Lung (tissue), 11 donors: ENCODE measurements at regions not wholly inside any gene's neighbourhood (a gene's known extent, or its start where the extent isn't known, plus 50 kb on each side); places are given as distances from the start of the nearest gene placed in this dataset.
A peak's percentile ranks its signal among the peaks of the same experiment; 100 is the strongest.

Experiments
- ATAC-seq: fragments of 200-7000 bp; cut with Tn5 transposase; one replicate; pipeline ENCODE4 v1.9.1; 2020; ENCODE audit warnings: moderate number of reproducible peaks; ENCODE audit not compliant: insufficient read depth, low FRiP score
- DNase-seq, 3 donors: peaks; one replicate each; pipeline ENCODE4 v3.0.0-alpha.2; 2013 to 2017
- H3K27ac ChIP-seq, 2 donors: one replicate each; pipeline ENCODE4 v1.5.1; 2013; ENCODE audit warnings: mild to moderate bottlenecking in 2 of 2, moderate library complexity in 2 of 2, control low read depth in 1 of 2, inconsistent platforms in 1 of 2, low read depth in 1 of 2, low read length in 1 of 2
- H3K27me3 ChIP-seq, 3 donors: one replicate each; pipeline ENCODE4 v1.5.1; 2013; ENCODE audit warnings: low read length in 2 of 3; ENCODE audit not compliant: control insufficient read depth in 3 of 3, insufficient read depth in 3 of 3
- H3K36me3 ChIP-seq, 4 donors: one replicate each; pipeline ENCODE4 v1.5.1; 2013; ENCODE audit warnings: low read length in 4 of 4, mild to moderate bottlenecking in 1 of 4, moderate library complexity in 1 of 4; ENCODE audit not compliant: control insufficient read depth in 4 of 4, insufficient read depth in 4 of 4
- H3K4me1 ChIP-seq, 5 donors: one replicate each; pipeline ENCODE4 v1.5.1; 2013; ENCODE audit warnings: low read length in 5 of 5, mild to moderate bottlenecking in 2 of 5, moderate library complexity in 1 of 5; ENCODE audit not compliant: control insufficient read depth in 5 of 5, insufficient read depth in 5 of 5
- H3K4me3 ChIP-seq: one replicate; pipeline ENCODE4 v1.5.1; 2013; ENCODE audit warnings: mild to moderate bottlenecking, control low read depth, moderate library complexity
- H3K9ac ChIP-seq, 2 donors: one replicate each; pipeline ENCODE4 v1.5.1; 2013; ENCODE audit warnings: low read length in 2 of 2, control low read depth in 1 of 2; ENCODE audit not compliant: insufficient read depth in 1 of 2
- H3K9me3 ChIP-seq, 4 donors: one replicate each; pipeline ENCODE4 v1.5.1; 2013; ENCODE audit warnings: low read length in 3 of 4, mild to moderate bottlenecking in 1 of 4, moderate library complexity in 1 of 4; ENCODE audit not compliant: control insufficient read depth in 4 of 4, insufficient read depth in 3 of 4
- WGBS, 2 donors: extraction: QIAGEN DNeasy Blood & Tissue Kit; methylation state at CpG; one replicate each; pipeline ENCODE4 v1.1.7; 2013; 5-methylcytosine and 5-hydroxymethylcytosine counted together
- TF ChIP-seq, protein P1 (sequence below): IDR thresholded peaks from 2 replicates; pipeline ENCODE4 v1.5.1; 2012; ENCODE audit warnings: mild to moderate bottlenecking; ENCODE audit errors: control extremely low read depth, extremely low read depth
- donor health status: control.
- donor health status: control.
- donor health status: Bipolar disorder and iron deficiency.
- donor health status: healthy.
- donor health status: DM: yes; HTN: yes; CAD: no.

DNA sequence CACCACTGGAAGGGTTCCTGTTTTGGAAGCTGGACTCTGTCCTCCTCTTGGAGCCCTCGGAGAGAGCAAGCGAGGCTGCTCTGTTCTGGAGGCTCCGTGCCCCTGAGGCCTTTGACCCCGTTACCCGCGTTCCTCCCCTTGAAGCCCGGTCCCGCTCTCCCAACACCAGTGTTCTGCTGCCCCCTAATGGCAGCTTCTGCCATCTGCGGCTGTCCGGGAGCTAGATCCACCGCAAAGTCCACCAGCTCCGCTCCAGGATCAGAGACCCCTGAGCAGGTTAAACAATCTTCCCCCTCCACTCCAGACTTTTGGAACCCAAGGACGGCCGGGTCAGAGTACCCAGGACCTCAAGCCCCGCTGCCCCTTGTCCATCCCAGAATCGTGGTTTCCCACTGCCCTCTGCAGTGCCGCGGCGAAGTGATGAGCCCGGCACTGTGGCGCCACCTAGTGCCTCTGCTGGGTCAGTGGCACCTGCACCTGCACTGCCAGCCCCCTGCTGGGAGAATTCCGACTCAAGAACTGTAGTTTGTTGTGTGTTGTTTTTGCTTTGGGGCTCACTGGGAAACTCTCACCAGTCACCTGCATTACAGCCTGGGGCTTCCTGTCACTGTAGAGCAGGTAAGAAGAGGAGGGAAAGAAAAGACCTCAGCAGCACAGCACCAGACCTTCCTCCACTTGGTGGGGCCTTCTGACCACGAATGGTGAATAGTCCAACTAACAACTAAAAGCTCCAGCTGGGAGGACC lies 63.5 kb upstream of the NFASC start:
- H3K4me1 ChIP-seq = peaks cover 0 to 7% (median 0%) of the 10 kb centered on the region in 5 donors
- no peak overlapping the region for H3K4me3 ChIP-seq
- H3K27me3 ChIP-seq = peaks cover 0 to 4% (median 0%) of the 10 kb centered on the region in 3 donors
- H3K27ac ChIP-seq = no peak overlapping the region
- 5 to 6% methylated on average over 23 of the region's 23 CpGs for WGBS, 2 donors
- no peaks in the 10 kb centered on the region for H3K9me3 ChIP-seq
- TF ChIP-seq, protein P1, sequence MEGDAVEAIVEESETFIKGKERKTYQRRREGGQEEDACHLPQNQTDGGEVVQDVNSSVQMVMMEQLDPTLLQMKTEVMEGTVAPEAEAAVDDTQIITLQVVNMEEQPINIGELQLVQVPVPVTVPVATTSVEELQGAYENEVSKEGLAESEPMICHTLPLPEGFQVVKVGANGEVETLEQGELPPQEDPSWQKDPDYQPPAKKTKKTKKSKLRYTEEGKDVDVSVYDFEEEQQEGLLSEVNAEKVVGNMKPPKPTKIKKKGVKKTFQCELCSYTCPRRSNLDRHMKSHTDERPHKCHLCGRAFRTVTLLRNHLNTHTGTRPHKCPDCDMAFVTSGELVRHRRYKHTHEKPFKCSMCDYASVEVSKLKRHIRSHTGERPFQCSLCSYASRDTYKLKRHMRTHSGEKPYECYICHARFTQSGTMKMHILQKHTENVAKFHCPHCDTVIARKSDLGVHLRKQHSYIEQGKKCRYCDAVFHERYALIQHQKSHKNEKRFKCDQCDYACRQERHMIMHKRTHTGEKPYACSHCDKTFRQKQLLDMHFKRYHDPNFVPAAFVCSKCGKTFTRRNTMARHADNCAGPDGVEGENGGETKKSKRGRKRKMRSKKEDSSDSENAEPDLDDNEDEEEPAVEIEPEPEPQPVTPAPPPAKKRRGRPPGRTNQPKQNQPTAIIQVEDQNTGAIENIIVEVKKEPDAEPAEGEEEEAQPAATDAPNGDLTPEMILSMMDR = peak; percentile 62
- DNase-seq = peak; percentile 75 to 80 (median 78)
- H3K36me3 ChIP-seq = no peaks in the 10 kb centered on the region
- no peak overlapping the region for H3K9ac ChIP-seq
- ATAC-seq = peak; percentile 93

DNA sequence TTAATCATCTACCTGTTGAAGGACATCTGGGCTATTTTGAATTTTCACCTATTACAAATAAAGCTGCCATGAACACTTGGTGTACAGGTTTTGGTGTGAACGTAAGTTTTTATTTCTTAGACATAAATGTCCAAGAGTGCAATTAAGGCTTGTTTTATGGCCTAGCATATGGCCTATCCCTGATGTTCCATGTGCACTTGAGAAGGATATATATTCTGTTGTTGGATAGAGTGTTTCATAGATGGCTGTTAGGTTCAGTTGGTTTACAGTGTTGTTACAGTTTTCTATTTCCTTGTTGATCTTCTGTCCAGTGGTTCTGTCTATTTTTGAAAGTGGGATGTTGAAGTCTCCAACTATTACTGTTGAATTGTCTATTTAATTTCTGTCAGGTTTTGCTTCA lies 61.2 kb upstream of the NFASC start:
- Histone ChIP-seq H3K4me3 (no peak overlapping the region), H3K9me3 (no peaks in the 10 kb centered on the region), H3K27me3 (peaks cover 0 to 4% (median 0%) of the 10 kb centered on the region in 3 donors), H3K27ac (no peak overlapping the region), H3K4me1 (peaks cover 0 to 8% (median 0%) of the 10 kb centered on the region in 5 donors), H3K9ac (no peak overlapping the region), H3K36me3 (no peaks in the 10 kb centered on the region)
- 89% methylated on average over 1 of the region's 1 CpG for WGBS, 2 donors
- DNase-seq (no peak), ATAC-seq (no peak)
- TF ChIP-seq, protein P1 = no peak

- DNase-seq (no peak), ATAC-seq (no peak)
- no peaks in the 10 kb centered on the region for H3K36me3 ChIP-seq
- H3K27ac ChIP-seq = no peak overlapping the region
- H3K9me3 ChIP-seq = peaks cover 0 to 2% (median 0%) of the 10 kb centered on the region in 4 donors
- H3K4me3 ChIP-seq = no peak overlapping the region
- TF ChIP-seq, protein P1 = no peak
- peaks cover 0 to 8% (median 0%) of the 10 kb centered on the region in 5 donors for H3K4me1 ChIP-seq
- H3K9ac ChIP-seq = no peak overlapping the region
- WGBS, 2 donors = 48 to 77% methylated on average over 1 of the region's 1 CpG
- peaks cover 0 to 4% (median 0%) of the 10 kb centered on the region in 3 donors for H3K27me3 ChIP-seq
These were observed 57.8 kb upstream of the NFASC start for GRCh38 chr1:204812842-204813241.
